ENCODE measurements at regions not wholly inside any gene's neighbourhood (a gene's known extent, or its start where the extent isn't known, plus 50 kb on each side); places are given as distances from the start of the nearest gene placed in this dataset.

- TF ChIP-seq POLR2AphosphoS5 (IDR thresholded peaks at IDR 0.05) (no peak), POLR2A (IDR thresholded peaks at IDR 0.05) (no peak), CTCF (IDR thresholded peaks at IDR 0.05) (no peak), EP300 (IDR thresholded peaks at IDR 0.05) (no peak)
Measured at GRCh38 chr14:34055157-34055950, 104.5 kb upstream of the EGLN3 start.
